NOMO-1 treated with DMSO at 0.1 percent for 48 hours (cell line): ENCODE measurements at regions not wholly inside any gene's neighbourhood (a gene's known extent, or its start where the extent isn't known, plus 50 kb on each side); places are given as distances from the start of the nearest gene placed in this dataset.

Experiments
- DNase-seq: peaks from one replicate; lab custom pipeline; 2025; ENCODE audit not compliant: unreplicated experiment; lab: John Stamatoyannopoulos, UW

GRCh38 chr9:119773823-119774222 lies 404.6 kb upstream of the BRINP1 start:
- no peak for DNase-seq

DNA sequence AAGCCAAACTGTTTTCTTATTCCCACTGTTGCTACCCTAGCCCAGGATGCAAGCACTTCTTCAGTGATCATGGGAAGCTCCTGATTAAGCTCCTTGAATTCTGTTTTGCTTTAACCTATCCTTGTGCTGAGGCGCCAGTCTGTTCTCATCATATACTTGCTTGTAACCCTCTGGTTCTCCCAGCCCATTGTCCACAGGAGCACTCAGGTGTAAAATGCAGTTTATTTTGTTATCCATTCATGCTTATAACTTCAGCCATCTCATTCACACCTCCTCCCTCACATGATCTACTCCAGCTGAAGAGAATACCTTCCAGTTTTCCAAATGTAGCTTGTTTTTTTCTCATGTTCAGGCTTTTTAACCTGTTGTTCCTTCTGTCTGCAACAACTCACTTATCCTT lies 402.1 kb upstream of the BRINP1 start:
- DNase-seq: no peak

GRCh38 chr9:119768266-119768665 lies 399.0 kb upstream of the BRINP1 start:
- DNase-seq: no peak

DNA sequence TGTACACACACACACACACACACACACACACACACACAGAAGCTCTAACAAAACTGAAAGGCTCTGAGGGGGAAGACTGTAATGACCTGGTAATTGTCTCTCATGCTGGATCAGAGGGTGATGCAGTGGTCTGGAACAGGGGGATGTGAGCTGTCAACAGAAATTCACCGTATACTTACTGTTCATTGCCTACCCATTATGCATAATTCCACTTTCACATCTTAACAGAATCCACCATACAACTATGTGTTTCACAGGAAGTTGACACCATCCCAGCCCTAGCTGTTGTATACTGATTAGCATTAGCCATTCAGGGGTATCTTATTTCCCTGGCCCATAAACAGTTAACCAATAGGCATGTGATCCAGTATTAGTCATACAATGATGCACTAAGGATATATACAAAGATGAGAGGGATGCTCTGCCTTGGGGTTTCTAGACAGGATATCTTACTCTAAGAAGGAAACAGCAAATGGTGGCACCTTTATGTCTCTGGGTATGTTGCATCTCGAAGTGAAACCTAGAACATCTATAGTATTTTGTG lies 396.5 kb upstream of the BRINP1 start:
- DNase-seq: no peak

DNA sequence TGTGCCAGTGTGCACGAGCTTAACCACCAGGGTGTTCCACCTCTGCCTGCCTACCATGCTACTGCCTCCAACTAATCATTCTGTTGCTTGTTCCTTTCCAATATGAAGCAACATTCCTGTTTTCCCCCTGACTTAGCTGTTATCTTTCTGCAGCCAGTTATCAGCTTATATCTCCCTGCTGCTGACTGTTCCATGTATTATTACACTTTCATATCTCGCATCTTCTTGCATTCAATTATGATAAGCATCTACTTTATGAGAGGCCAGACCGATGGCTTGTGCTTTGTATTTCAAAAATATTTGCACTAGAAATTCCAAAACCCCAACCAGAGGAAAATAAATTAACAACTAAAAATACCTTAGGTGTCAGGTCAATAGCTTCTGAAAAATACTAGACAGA lies 394.0 kb upstream of the BRINP1 start:
- DNase-seq: no peak

GRCh38 chr9:119761812-119762211 lies 392.6 kb upstream of the BRINP1 start:
- DNase-seq: no peak

GRCh38 chr9:119758990-119759389 lies 389.8 kb upstream of the BRINP1 start:
- no peak for DNase-seq

DNA sequence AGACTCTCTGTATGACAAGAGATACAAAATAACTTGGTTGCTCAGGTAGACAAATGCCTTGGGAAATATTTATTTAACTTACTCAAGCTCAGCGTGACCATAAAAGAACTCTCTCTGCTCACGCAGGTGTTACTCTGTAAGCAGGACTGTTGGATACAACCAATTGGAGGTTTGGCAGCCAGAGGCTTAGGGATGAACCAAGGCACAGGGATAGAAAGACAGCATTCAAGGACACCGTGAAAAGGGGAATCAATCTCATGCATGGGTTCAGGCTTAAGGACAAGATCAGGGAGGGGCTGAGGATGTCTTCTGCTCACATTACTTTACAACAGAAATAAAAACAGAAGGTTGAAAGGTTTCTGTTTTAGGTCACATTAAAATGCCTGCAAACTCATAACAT lies 389.0 kb upstream of the BRINP1 start:
- DNase-seq: no peak

DNA sequence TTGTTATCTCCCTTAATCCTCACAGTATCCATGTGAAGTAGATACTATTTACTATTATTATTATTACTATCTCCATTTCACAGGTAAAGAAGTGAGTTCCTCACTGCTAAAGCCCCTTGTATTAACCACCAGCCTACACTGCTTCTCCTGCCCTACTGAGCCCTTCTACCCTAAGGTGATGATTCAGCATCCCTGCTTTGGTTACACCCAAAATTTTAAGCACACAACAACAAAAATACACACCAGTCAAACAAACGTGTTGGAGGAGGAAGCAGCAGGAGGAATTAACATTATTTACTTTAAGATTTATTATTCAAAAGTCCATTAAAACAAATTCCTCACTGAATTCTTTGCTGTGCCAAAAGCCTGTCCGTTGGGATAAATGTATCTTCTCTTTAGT lies 370.2 kb upstream of the BRINP1 start:
- DNase-seq: no peak

- no peak for DNase-seq
Measured at GRCh38 chr9:119736491-119737454, 367.5 kb upstream of the BRINP1 start.

DNA sequence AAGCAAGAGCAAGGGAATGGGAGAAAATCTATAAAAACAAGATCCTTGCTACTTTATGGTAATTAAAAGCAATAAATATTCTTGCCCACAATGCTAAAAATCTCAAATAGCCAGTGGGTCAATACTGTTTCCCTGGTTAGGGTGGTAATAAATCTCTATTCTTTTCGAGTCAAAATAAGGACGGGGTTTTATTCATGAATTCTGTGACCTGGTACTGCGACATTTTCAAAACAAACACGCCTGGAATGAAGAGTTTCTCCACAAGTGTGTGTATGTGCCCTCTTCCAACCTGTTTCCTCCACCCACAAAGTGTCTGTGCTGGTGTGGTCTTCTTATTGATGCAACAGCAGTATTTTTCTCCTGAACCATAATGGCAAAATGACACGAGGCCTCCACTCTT lies 358.8 kb upstream of the BRINP1 start:
- no peak for DNase-seq

DNA sequence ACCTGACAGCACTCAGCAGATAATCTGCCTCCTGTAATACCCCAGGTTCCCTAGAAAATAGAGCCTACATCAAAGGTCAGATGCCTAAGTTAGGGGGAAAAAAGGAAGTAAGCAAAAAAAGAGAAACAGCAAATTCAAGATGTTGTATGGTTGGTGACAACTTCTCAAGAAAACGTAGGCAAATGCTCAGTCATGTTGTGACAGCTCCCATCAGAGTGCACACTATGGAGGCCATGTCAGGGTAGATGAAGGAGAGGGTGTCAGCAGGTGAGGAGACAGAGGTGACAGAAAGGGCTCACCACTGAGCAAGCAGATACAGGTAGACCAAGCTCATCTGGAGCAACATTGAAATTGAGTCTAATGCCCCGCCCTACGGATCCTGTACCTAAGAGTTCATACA lies 356.8 kb upstream of the BRINP1 start:
- no peak for DNase-seq

DNA sequence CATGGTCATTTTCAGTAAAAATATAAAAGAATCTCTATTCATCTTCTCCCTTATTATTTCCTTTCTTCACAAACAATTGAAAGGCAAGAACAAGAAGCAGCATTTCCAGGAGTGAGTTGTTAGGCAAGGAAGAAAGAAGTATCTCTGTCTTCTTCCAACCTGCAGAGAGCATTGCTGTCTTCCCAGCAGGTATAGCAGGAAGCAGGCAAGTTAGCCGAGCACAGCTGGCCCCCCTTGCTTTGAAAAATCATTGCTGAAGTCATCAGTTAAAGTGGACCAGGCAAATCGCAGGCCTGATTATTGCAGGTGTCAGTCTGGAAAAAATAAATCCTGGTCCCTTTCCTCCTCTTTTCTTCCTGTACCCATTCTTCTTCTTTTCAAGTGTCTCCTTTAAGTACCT lies 353.1 kb upstream of the BRINP1 start:
- no peak for DNase-seq

DNA sequence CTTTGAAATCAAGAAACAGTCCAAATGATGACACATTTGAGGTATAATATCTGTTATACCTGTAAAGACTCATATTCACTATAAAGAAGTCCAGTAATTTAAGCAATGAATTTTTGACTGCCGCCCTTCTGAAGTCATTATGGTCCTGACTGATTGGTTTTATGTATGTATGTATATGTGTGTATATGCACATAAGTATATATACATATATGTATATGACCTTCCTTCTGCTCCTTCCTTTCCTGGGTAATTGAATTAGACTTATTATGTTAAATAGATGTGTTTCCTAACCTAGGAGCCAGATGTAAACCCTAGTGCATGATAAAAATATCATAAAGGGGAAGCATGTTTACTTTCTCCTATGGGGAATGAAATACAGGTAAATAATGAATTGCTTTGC lies 343.1 kb upstream of the BRINP1 start:
- no peak for DNase-seq

GRCh38 chr9:119709431-119709830 lies 340.2 kb upstream of the BRINP1 start:
- DNase-seq: no peak

DNA sequence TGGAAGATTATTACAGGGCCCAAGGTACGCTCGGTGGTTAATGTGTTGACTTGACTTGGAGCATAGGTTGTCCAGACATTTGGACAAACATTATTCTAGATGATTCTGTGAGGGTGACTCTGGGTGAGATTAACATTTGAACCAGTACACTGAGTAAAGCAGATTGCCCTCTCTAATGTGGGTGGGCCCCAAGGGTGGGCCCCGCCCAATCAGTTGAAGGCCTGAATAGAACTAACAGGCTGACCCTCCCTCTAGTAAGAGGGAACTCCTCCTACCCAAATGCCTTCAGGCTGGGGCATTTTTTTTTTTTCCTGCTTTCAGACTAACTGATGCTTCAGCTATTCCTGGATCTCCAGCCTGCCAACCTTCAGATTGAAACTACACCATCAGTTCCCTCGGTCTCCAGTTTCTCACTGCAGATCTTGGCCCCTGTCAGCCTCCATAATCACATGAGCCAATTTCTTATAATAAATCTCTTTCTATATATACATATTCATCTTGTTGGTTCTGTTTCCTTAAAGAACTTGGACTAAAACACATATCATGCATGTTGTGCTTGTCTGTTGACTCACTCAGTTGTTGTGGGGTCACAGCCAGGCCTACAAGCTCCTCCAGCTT lies 338.1 kb upstream of the BRINP1 start:
- no peak for DNase-seq

GRCh38 chr9:119701651-119702050 lies 332.4 kb upstream of the BRINP1 start:
- no peak for DNase-seq

GRCh38 chr9:119698535-119698934 lies 329.3 kb upstream of the BRINP1 start:
- no peak for DNase-seq

DNA sequence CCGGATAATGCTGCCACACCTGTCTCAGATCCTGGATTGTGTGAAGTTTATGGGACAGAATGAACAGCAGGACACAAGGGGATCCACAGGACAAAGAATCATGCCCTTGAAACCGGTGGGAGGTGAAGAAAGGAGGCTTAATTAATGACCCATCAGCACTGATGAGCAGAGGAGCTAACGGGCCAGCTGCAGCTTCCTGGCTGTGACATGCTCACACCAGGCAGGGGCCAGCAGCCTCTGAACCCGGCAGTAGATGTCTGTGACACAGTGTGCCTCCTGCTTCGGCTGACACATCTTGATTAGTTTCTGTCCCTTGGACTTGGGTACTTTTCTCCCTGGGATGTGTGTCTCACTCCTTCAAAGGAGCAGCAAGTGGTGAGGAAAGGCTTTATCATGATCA lies 328.8 kb upstream of the BRINP1 start:
- DNase-seq: no peak

- DNase-seq: no peak
Measured at GRCh38 chr9:119689879-119690278, 320.6 kb upstream of the BRINP1 start.

DNA sequence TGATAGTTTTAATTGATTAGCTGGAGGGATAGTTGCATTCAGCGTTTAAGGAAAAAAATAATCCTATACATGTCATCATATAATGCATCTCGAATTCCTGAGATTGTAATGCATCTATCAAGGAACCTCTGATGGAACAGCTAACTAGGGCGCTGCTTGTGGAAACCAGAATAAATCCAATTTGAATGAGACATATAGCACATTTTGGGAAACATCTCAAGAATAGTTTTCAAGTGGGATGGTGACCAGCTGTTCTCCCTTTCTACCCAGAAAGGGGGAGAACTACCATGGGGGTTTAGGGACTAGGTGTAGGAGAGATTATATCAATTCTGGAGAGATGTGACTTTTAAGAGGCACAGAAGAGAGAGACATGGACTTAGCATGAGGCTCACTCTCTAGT lies 319.3 kb upstream of the BRINP1 start:
- DNase-seq: no peak

- DNase-seq: no peak
Measured at GRCh38 chr9:119677811-119678505, 308.7 kb upstream of the BRINP1 start.
